Testis (tissue), 2 donors: ENCODE measurements at regions not wholly inside any gene's neighbourhood (a gene's known extent, or its start where the extent isn't known, plus 50 kb on each side); places are given as distances from the start of the nearest gene placed in this dataset.

Source experiments
- DNase-seq: peaks from one replicate; pipeline ENCODE4 v3.0.0-alpha.2; 2019
- H3K27ac ChIP-seq, 2 donors: fragments of 200-600 bp; sonication (generic); one replicate each; pipeline ENCODE4 v1.5.1; 2019
- H3K27me3 ChIP-seq: fragments of 200-600 bp; sonication (generic); one replicate; pipeline ENCODE4 v1.5.1; 2019
- H3K36me3 ChIP-seq: fragments of 200-600 bp; sonication (generic); one replicate; pipeline ENCODE4 v1.5.1; 2017; ENCODE audit warnings: low read depth; ENCODE audit errors: missing control alignments
- H3K4me1 ChIP-seq: fragments of 200-600 bp; sonication (generic); one replicate; pipeline ENCODE4 v1.5.1; 2019
- H3K4me3 ChIP-seq, 2 donors: fragments of 200-600 bp; sonication (generic); one replicate each; pipeline ENCODE4 v1.5.1; 2017 to 2019
- H3K9me3 ChIP-seq: fragments of 200-600 bp; sonication (generic); one replicate; pipeline ENCODE4 v1.5.1; 2017
- CTCF ChIP-seq, 3 experiments: fragments of 450-650 bp in 2 of 3; fragments of 200-600 bp in 1 of 3; sonication (generic) in 1 of 3; IDR thresholded peaks; one replicate each; pipeline ENCODE4 v1.5.1; 2016 to 2019; ENCODE audit warnings: antibody characterized with exemption in 3 of 3, mild to moderate bottlenecking in 2 of 3, moderate library complexity in 1 of 3
- POLR2A ChIP-seq: fragments of 450-650 bp; IDR thresholded peaks from one replicate; pipeline ENCODE4 v1.6.1; 2017; ENCODE audit warnings: antibody characterized with exemption, mild to moderate bottlenecking, moderate library complexity
- WGBS, 2 donors: methylation state at CpG; one replicate each; pipeline ENCODE4 v1.1.5; 2018; 5-methylcytosine and 5-hydroxymethylcytosine counted together
- intact Hi-C: fragments of 100-400 bp; cut with DNase I; formaldehyde crosslinking; loops from one replicate; pipeline ENCODE4 v1.15.1; 2023; ENCODE audit warnings: low total_unique reads

- no peak for TF ChIP-seq POLR2A
- TF ChIP-seq CTCF (IDR thresholded peaks at IDR 0.05) = no peak
- no peak for DNase-seq
- Histone ChIP-seq H3K36me3 (no peaks in the 10 kb centered on the region), H3K9me3 (no peaks in the 10 kb centered on the region), H3K27me3 (no peaks in the 10 kb centered on the region), H3K27ac (no peak overlapping the region), H3K4me3 (no peak overlapping the region), H3K4me1 (no peaks in the 10 kb centered on the region)
- 88 to 94% methylated on average over 2 of the region's 2 CpGs for WGBS, 2 donors
- intact Hi-C loops = no loop called here
Measured at GRCh38 chr9:81391457-81391825, 297.9 kb downstream of the TLE1 start.

- no peak overlapping the region for H3K27ac ChIP-seq
- no peak for TF ChIP-seq POLR2A
- TF ChIP-seq CTCF (IDR thresholded peaks at IDR 0.05) = no peak
- no peak overlapping the region for H3K4me3 ChIP-seq
- no peaks in the 10 kb centered on the region for H3K9me3 ChIP-seq
- 63 to 75% methylated on average over 4 of the region's 4 CpGs for WGBS, 2 donors
- intact Hi-C loops = no loop called here
- no peaks in the 10 kb centered on the region for H3K27me3 ChIP-seq
- H3K36me3 ChIP-seq = no peaks in the 10 kb centered on the region
- no peak for DNase-seq
- H3K4me1 ChIP-seq = no peaks in the 10 kb centered on the region
Measured at GRCh38 chr9:81390792-81391456, 298.4 kb downstream of the TLE1 start.

- TF ChIP-seq POLR2A = no peak
- no peak for TF ChIP-seq CTCF (IDR thresholded peaks at IDR 0.05)
- H3K4me3 ChIP-seq = no peak overlapping the region
- WGBS, 2 donors = 59 to 66% methylated on average over 6 of the region's 6 CpGs
- H3K27ac ChIP-seq = no peak overlapping the region
- no peaks in the 10 kb centered on the region for H3K27me3 ChIP-seq
- H3K36me3 ChIP-seq = no peaks in the 10 kb centered on the region
- no peak for DNase-seq
- intact Hi-C loops = no loop called here
- H3K9me3 ChIP-seq = no peaks in the 10 kb centered on the region
- no peaks in the 10 kb centered on the region for H3K4me1 ChIP-seq
Measured at GRCh38 chr9:81389569-81389993, 299.8 kb downstream of the TLE1 start.

GRCh38 chr9:81388831-81389230, 300.5 kb downstream of the TLE1 start:
- H3K9me3 ChIP-seq = no peaks in the 10 kb centered on the region
- 79 to 100% methylated on average over 1 of the region's 1 CpG for WGBS, 2 donors
- DNase-seq = no peak
- TF ChIP-seq POLR2A (no peak), CTCF (IDR thresholded peaks at IDR 0.05) (no peak)
- H3K27me3 ChIP-seq = no peaks in the 10 kb centered on the region
- intact Hi-C loops = no loop called here
- H3K4me1 ChIP-seq = no peaks in the 10 kb centered on the region
- H3K36me3 ChIP-seq = no peaks in the 10 kb centered on the region
- H3K4me3 ChIP-seq = no peak overlapping the region
- H3K27ac ChIP-seq = no peak overlapping the region
